CD4-positive, alpha-beta T cell treated with Interleukin-2 at 100 ng/mL for 4 hours (primary cell): ENCODE measurements at regions not wholly inside any gene's neighbourhood (a gene's known extent, or its start where the extent isn't known, plus 50 kb on each side); places are given as distances from the start of the nearest gene placed in this dataset.
A peak's percentile ranks its signal among the peaks of the same experiment; 100 is the strongest.

Source experiments
- DNase-seq: peaks from one replicate; pipeline ENCODE4 v3.0.0-alpha.2; 2020; ENCODE audit warnings: low spot score

- no peak for DNase-seq
Measured at GRCh38 chr9:86445671-86446070, 91.5 kb upstream of the TUT7 start.

GRCh38 chr9:86443992-86444391, 89.8 kb upstream of the TUT7 start:
- no peak for DNase-seq

GRCh38 chr9:86434039-86434726, 80.0 kb upstream of the TUT7 start:
- peak; percentile 28 for DNase-seq

GRCh38 chr9:86424251-86424891, 70.2 kb upstream of the TUT7 start:
- no peak for DNase-seq

GRCh38 chr9:86413971-86414880, 60.0 kb upstream of the TUT7 start:
- DNase-seq = peak; percentile 35

- no peak for DNase-seq
Measured at GRCh38 chr9:86410281-86410680, 56.1 kb upstream of the TUT7 start.

GRCh38 chr9:86408121-86408520, 53.9 kb upstream of the TUT7 start:
- no peak for DNase-seq

GRCh38 chr9:86407022-86407421, 52.8 kb upstream of the TUT7 start:
- DNase-seq = no peak

- DNase-seq = no peak
Measured at GRCh38 chr9:86406366-86406765, 52.2 kb upstream of the TUT7 start.

- no peak for DNase-seq
Measured at GRCh38 chr9:86405926-86406325, 51.7 kb upstream of the TUT7 start.

GRCh38 chr9:86405086-86405491, 50.9 kb upstream of the TUT7 start:
- no peak for DNase-seq
